ENCODE measurements at regions not wholly inside any gene's neighbourhood (a gene's known extent, or its start where the extent isn't known, plus 50 kb on each side); places are given as distances from the start of the nearest gene placed in this dataset.

DNA sequence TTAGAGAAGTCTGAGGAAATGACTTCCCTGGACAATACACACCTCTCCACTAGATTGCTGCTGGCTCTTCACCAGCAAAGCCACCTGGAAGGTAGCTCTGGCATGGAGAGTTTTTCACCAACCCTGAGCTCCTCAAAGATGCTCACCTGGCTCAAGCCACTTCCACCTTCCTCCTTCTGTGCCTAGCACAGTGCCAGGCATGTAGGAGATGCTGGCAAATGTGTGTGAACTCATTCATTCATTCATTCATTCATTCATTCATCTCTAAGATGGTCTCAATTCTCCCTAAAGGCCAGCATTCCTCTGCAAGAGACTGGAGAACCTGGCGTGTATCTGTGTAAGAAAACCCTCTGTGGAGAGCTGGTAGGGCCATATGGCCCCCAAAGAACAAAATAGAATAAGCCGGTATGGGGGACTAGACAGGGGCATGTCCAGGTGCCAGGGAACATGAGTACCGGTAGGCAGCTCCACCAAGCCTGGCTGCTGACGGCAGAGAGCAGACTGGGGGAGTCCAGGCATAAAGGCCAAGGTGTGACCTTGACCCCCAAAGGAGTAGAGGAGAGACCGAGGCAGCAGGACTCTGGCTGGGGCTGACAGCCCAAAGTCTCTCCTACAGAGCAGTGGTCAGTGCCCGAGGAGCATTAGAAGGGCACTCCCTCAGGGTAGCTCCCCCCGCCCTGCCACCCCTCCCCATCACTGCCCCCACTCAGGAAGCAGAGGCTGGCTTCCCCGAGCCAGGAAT lies 132.2 kb upstream of the TNRC6C start:
- no peak for TF ChIP-seq EZH2 (IDR thresholded peaks at IDR 0.05; ENCODE audit: low read depth)
- TF ChIP-seq, protein P1, sequence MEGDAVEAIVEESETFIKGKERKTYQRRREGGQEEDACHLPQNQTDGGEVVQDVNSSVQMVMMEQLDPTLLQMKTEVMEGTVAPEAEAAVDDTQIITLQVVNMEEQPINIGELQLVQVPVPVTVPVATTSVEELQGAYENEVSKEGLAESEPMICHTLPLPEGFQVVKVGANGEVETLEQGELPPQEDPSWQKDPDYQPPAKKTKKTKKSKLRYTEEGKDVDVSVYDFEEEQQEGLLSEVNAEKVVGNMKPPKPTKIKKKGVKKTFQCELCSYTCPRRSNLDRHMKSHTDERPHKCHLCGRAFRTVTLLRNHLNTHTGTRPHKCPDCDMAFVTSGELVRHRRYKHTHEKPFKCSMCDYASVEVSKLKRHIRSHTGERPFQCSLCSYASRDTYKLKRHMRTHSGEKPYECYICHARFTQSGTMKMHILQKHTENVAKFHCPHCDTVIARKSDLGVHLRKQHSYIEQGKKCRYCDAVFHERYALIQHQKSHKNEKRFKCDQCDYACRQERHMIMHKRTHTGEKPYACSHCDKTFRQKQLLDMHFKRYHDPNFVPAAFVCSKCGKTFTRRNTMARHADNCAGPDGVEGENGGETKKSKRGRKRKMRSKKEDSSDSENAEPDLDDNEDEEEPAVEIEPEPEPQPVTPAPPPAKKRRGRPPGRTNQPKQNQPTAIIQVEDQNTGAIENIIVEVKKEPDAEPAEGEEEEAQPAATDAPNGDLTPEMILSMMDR (conservative IDR thresholded peaks at IDR 0.05): no peak
